ENCODE measurements at regions not wholly inside any gene's neighbourhood (a gene's known extent, or its start where the extent isn't known, plus 50 kb on each side); places are given as distances from the start of the nearest gene placed in this dataset.

DNA sequence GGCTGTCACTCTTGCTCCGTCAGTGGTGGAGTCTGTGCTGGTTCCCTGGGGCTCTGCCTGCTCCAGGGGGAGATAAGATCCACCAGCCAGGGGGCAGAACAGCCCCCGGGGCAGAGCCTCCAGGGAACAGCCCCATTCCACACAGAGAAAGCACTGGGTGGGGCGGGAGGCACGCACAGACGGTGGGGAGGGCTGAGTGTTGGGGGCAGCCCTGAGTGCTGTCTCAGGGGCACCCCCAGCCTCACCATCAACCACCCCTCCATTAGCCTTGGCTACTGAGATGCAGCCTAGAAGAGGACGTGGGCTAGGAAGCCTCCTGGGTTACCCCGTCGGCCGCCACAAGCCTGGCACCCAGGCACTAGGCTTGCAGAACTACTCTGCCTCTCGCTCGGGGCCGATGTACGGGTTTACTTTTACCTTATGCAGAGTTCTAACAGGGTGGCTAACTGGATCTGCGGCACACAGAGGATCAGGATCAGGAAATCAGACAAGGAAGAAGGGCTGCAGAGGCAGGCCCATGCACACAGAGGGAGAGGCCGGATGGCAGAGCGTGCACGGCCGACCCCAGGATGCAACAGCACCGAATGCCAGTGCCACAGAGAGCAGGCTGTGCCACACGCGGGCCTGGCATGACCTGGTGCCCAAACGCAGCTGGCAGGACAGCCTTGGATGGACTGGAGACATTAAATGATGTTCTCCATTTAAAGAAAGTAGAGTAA, 140.5 kb downstream of the CTTN start:
- no peaks in the 10 kb centered on the region for H3K27me3 ChIP-seq (ENCODE audit: insufficient read depth, low read length)
- no peak overlapping the region for H3K9ac ChIP-seq (ENCODE audit: low read length)

GRCh38 chr11:70539360-70540095, 141.2 kb downstream of the CTTN start:
- intact Hi-C loops (cut with micrococcal nuclease): no loop called here
- TF ChIP-seq POLR2AphosphoS5 (IDR thresholded peaks at IDR 0.05; ENCODE audit: low read depth, low read length) (no peak), EZH2 (IDR thresholded peaks at IDR 0.05) (no peak), FOSL1 (IDR thresholded peaks at IDR 0.05; ENCODE audit: low read depth) (no peak)
- TF ChIP-seq, protein P1, sequence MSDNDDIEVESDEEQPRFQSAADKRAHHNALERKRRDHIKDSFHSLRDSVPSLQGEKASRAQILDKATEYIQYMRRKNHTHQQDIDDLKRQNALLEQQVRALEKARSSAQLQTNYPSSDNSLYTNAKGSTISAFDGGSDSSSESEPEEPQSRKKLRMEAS (IDR thresholded peaks at IDR 0.05): no peak
- Histone ChIP-seq H3K4me1 (ENCODE audit: control insufficient read depth in 1 of 2, insufficient read depth in 2 of 2, low read length in 2 of 2) (no peaks in the 10 kb centered on the region), H3K4me3 (replicated peaks in 1 of 2; ENCODE audit: low read depth in 1 of 2, low read length in 2 of 2) (no peak overlapping the region), H3K27ac (ENCODE audit: low read depth, low read length) (no peak overlapping the region), H3K36me3 (ENCODE audit: control insufficient read depth in 1 of 2, insufficient read depth in 2 of 2, low read length in 2 of 2) (no peaks in the 10 kb centered on the region), H3K79me2 (ENCODE audit: insufficient read depth, low read length) (no peaks in the 10 kb centered on the region), H4K20me1 (ENCODE audit: insufficient read depth) (no peaks in the 10 kb centered on the region), H3K9me3 (ENCODE audit: control insufficient read depth in 1 of 2, insufficient read depth in 1 of 2, low read depth in 1 of 2, low read length in 2 of 2) (peaks cover 0 to 3% of the 10 kb centered on the region in 2 experiments; a peak in 1 of 4 replicates), H3K27me3 (ENCODE audit: insufficient read depth, low read length) (no peaks in the 10 kb centered on the region), H3K9me2 (ENCODE audit: insufficient read depth) (no peaks in the 10 kb centered on the region), H2AFZ (ENCODE audit: low read depth, low read length, poor library complexity, severe bottlenecking) (no peak overlapping the region), H3K4me2 (ENCODE audit: low read length) (no peak overlapping the region), H3K9ac (ENCODE audit: low read length) (no peak overlapping the region)
- ATAC-seq (no peak), DNase-seq (ENCODE audit: low read depth, low spot score) (no peak)
- CTCF ChIA-PET: no interaction called here
- no TSS peak for BruUV-seq (replicated peaks)
- POLR2A ChIA-PET: no interaction called here
- RAD21 ChIA-PET (ENCODE audit: low non-redundant PET in 1 of 2, low total read pairs in 2 of 2, uncharacterized antibody in 2 of 2, unreplicated experiment in 2 of 2): no interaction called here

More for the DNA sequence above, 140.5 kb downstream of the CTTN start:
- ATAC-seq (no peak), DNase-seq (ENCODE audit: low read depth, low spot score) (no peak)
- ChIA-PET RAD21 (ENCODE audit: low non-redundant PET in 1 of 2, low total read pairs in 2 of 2, uncharacterized antibody in 2 of 2, unreplicated experiment in 2 of 2) (no interaction called here), POLR2A (no interaction called here), CTCF (no interaction called here)
- Histone ChIP-seq H3K4me2 (ENCODE audit: low read length) (no peak overlapping the region), H3K36me3 (ENCODE audit: control insufficient read depth in 1 of 2, insufficient read depth in 2 of 2, low read length in 2 of 2) (no peaks in the 10 kb centered on the region), H3K4me3 (replicated peaks in 1 of 2; ENCODE audit: low read depth in 1 of 2, low read length in 2 of 2) (no peak overlapping the region), H4K20me1 (ENCODE audit: insufficient read depth) (no peaks in the 10 kb centered on the region), H3K9me3 (ENCODE audit: control insufficient read depth in 1 of 2, insufficient read depth in 1 of 2, low read depth in 1 of 2, low read length in 2 of 2) (peaks cover 0 to 3% of the 10 kb centered on the region in 2 experiments; a peak in 1 of 4 replicates), H3K9me2 (ENCODE audit: insufficient read depth) (no peaks in the 10 kb centered on the region), H3K79me2 (ENCODE audit: insufficient read depth, low read length) (no peaks in the 10 kb centered on the region), H3K27ac (ENCODE audit: low read depth, low read length) (no peak overlapping the region), H2AFZ (ENCODE audit: low read depth, low read length, poor library complexity, severe bottlenecking) (no peak overlapping the region), H3K4me1 (ENCODE audit: control insufficient read depth in 1 of 2, insufficient read depth in 2 of 2, low read length in 2 of 2) (no peaks in the 10 kb centered on the region)
- TF ChIP-seq ATF3 (IDR thresholded peaks at IDR 0.05) (no peak), EZH2phosphoT487 (IDR thresholded peaks at IDR 0.05; ENCODE audit: borderline replicate concordance) (no peak)
- intact Hi-C loops (cut with micrococcal nuclease): no loop called here
- no TSS peak for BruUV-seq (replicated peaks)
